GM21526 (cell line): ENCODE measurements at regions not wholly inside any gene's neighbourhood (a gene's known extent, or its start where the extent isn't known, plus 50 kb on each side); places are given as distances from the start of the nearest gene placed in this dataset.
"Not testable (repeated sequence)": the region's sequence is repeated elsewhere in the genome, so short reads cannot be mapped to it uniquely, and the experiment has no call there.

ENCODE experiments used
- ATAC-seq: cut with Tn5 transposase; IDR thresholded peaks from one replicate; pipeline ENCODE4 v1.9.1; 2021; ENCODE audit warnings: moderate library complexity; ENCODE audit not compliant: unreplicated experiment, low FRiP score

- ATAC-seq, result no peak
Observed at GRCh38 chr18:1253827-1254226, 349.2 kb downstream of the ADCYAP1 start.

- ATAC-seq, result no peak
Observed at GRCh38 chr18:1261054-1261453, 356.4 kb downstream of the ADCYAP1 start.

GRCh38 chr18:1267021-1267420 lies 362.4 kb downstream of the ADCYAP1 start:
- no peak for ATAC-seq

GRCh38 chr18:1270081-1270480 lies 365.4 kb downstream of the ADCYAP1 start:
- ATAC-seq, result no peak

DNA sequence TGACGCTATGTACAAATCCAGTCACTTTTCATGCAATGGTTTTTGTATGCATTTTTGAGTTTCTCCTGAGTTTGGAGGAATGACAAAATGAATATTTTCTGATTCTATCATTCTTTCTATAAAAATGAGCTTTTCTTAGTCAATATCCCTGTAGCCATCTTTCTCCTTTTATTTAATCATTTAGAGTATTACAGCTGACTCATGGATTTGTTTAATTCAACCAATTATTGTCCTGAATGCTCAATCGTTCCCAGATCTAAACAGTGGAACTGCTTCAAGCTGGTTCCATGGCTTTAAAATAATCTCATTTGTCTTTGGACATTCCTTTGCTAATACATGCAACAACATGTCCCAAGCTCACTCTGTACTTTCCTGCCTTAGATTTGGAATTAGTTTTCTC lies 368.8 kb downstream of the ADCYAP1 start:
- no peak for ATAC-seq

GRCh38 chr18:1292167-1292566 lies 387.5 kb downstream of the ADCYAP1 start:
- no peak for ATAC-seq

GRCh38 chr18:1294229-1294628 lies 389.6 kb downstream of the ADCYAP1 start:
- no peak for ATAC-seq

DNA sequence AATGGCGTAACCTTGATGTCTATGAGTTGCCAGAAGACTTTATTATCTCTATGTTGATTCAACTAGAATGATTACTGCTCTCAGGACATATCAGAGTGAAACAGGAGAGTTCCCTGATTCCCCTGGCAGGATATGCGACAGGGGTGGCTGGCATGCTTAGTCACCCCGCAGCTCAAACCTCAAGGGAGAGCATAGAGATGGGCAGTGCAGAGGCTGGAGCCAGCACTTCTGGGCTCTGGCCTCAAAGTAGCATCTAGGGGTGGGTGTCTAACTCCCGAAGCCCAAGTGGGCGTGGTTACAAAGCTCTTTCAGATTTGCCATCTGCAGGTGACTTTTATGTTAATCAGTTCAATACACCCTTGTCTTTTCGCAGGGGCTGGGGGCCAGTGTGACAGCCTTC lies 391.6 kb downstream of the ADCYAP1 start:
- ATAC-seq, result no peak

DNA sequence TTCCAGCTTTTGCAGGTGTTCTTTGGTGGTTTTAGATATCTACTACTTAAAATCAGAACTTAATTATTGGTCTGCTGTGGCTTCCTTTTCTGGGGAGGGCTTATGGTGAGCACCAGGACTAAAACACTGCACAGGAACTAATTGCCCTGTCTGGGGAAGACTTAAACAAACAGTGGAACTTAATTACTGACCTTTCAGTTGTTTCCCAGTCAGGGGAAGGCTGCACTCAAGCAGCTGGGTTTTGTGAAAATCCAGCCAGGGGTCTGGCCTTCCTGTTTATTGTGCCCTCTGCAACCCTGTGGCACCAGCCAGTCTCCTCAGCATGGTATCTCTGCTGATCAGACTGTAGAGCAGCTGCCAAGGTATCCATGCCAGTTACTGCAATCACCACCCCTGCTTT lies 398.2 kb downstream of the ADCYAP1 start:
- no peak for ATAC-seq

- ATAC-seq, result no peak
Observed at GRCh38 chr18:1304392-1304992, 399.8 kb downstream of the ADCYAP1 start.

- no peak for ATAC-seq
Observed at GRCh38 chr18:1306641-1307040, 402.0 kb downstream of the ADCYAP1 start.

GRCh38 chr18:1308686-1309085 lies 404.0 kb downstream of the ADCYAP1 start:
- ATAC-seq, result no peak

- no peak for ATAC-seq
Observed at GRCh38 chr18:1311376-1311775, 406.7 kb downstream of the ADCYAP1 start.

DNA sequence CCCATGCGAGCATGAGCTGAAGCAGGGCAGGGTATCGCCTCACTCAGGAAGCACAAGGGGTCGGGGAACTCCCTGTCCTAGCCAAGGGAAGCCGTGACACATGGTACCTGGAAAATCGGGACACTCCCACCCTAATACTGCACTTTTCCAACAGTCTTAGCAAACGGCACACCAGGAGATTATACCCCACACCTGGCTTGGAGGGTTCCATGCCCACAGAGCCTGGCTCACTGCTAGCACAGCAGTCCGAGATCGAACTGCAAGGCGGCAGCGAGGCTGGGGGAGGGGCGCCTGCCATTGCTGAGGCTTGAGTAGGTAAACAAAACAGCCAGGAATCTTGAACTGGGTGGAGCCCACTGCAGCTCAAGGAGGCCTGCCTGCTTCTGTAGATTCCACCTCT lies 430.7 kb downstream of the ADCYAP1 start:
- not testable (repeated sequence) for ATAC-seq

DNA sequence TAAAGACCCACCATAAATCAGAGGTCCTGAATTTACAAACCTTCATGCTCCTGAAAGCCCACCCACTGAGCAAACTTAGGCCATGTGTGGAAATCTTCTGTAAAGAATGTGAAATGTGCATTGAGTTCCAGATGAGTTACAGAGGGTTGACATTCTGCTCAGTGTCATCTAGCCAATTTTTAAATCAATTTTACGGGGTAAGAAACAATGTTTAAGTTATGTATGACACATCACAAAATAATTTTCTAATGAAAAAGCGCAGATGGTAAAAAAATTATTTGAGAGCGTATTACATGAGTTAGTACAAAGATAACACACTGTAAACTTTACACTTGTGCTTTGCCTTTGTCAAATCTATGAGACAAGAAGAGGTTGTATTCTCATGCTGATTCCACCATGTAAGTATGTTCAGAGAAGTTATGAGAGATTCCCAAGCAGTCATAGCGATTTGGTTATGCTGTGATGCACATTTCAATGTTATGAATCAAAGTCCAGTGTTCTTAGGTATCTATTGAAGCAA lies 446.3 kb downstream of the ADCYAP1 start:
- ATAC-seq, result no peak

DNA sequence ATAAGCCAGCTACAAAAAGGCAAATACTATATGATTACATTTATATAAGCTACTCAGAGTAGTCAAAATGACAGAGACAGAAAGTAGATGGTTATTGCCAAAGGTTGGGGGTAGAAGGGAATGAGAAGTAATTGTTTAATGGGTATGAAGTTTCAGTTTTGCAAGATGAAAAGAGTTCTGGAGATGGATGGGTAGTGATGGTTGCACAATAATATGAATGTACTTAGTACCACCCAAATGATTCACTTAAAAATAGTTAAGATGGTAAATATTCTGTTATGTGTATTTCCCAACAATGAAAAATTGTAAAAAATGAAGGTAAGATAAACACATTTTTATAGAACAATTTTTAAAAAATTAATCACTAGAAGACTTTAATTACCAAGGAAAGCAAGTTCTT lies 448.4 kb downstream of the ADCYAP1 start:
- no peak for ATAC-seq

DNA sequence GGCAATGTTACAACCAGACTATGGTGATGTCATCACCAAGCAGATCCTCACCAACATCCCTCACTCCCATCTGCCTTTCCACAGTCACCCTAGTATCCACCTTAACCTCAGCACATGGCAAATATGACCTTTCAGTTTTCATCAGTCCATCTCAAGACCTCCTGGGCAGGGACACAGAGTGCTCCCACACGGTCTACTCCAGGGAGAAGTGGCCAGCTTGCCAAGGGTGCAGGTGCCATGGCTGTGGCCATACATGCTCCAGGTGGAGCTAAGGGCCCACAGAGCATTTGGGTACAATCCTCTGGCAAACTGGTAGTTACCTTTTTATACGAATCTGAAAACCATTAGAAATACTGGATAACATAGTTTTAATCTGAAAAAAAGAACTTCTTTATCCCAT lies 453.1 kb downstream of the ADCYAP1 start:
- ATAC-seq, result no peak

- ATAC-seq, result no peak
Observed at GRCh38 chr18:1361936-1362335, 457.3 kb downstream of the ADCYAP1 start.

DNA sequence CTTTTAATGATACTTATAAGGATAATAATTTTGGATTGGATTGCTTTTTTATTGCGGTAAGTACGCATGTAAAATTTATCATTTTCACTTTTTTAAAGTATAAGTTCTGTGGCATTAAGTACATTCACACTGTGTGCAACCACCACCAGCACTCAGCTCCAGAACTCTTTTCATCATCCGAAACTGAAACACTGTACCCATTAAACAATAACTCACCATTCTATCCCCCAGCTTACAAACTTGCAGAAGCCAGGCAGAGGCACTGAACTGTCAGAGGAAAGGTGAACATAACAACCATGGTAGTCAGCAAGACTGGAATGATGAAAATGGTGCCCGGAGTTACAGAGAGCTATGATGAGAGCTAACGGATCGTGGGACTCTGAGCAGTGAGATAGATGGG lies 465.9 kb downstream of the ADCYAP1 start:
- ATAC-seq, result no peak

DNA sequence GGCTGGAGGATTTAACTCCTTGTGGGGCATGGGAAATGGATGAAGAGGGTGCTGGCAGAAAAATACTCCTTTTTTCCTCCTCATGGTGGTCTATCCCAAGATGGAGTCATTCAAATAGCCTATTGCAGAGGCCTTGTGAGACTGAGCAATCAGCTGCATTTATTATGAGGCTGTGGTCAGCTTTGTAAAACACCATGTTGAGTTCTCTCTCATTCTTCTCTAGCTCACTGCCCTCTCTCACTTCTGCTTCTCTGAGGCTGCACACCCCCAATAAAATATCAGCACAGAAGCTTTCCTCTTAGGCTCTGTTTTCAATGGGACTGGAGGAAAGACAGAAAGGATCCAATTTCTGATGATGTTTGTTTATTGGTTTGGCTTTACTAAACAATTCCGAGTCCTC lies 467.1 kb downstream of the ADCYAP1 start:
- ATAC-seq, result no peak

DNA sequence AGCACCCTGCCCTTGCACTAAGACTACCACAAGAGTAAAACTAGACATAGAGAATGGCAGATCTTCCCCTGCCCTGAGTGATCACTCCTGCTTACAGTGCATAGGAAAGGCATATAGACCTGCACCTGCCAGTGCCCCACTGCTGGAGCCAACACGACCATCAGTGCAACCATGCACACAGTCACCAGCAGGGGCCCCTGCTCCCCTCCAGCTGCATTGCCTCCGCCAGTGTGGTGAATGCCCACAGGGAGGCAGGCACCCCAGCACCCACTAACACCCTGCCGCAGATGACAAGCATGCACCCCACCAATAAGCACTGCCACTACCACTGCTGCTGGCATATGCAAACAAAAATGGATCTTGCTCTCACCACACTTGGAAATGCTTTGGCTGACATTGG lies 478.8 kb downstream of the ADCYAP1 start:
- no peak for ATAC-seq

- ATAC-seq, result not testable (repeated sequence)
Observed at GRCh38 chr18:1388468-1388867, 483.8 kb downstream of the ADCYAP1 start.

- ATAC-seq, result no peak
Observed at GRCh38 chr18:1392046-1392445, 487.4 kb downstream of the ADCYAP1 start.
